ENCODE measurements at regions not wholly inside any gene's neighbourhood (a gene's known extent, or its start where the extent isn't known, plus 50 kb on each side); places are given as distances from the start of the nearest gene placed in this dataset.

DNA sequence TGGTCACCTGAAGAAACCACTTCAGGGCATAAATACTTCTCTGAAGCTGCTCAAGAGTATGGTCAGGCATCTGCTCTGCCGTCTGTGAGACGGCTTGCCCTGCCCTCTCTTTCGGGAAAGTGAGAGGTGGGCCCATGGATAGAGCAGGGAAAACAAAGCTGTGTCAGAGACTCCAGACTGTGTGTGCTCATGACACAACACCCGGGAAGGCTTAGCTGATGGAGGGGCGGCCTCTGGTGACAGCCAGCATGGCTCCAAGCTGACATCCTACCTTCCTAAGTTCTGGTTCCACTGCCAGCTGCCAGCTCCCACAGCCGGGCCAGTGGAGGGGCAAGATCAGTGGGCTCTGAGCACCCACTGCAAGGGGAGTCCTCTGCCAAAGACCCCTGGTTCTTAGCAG, 215.3 kb downstream of the ANKRD30B start:
- TF ChIP-seq, protein P1, sequence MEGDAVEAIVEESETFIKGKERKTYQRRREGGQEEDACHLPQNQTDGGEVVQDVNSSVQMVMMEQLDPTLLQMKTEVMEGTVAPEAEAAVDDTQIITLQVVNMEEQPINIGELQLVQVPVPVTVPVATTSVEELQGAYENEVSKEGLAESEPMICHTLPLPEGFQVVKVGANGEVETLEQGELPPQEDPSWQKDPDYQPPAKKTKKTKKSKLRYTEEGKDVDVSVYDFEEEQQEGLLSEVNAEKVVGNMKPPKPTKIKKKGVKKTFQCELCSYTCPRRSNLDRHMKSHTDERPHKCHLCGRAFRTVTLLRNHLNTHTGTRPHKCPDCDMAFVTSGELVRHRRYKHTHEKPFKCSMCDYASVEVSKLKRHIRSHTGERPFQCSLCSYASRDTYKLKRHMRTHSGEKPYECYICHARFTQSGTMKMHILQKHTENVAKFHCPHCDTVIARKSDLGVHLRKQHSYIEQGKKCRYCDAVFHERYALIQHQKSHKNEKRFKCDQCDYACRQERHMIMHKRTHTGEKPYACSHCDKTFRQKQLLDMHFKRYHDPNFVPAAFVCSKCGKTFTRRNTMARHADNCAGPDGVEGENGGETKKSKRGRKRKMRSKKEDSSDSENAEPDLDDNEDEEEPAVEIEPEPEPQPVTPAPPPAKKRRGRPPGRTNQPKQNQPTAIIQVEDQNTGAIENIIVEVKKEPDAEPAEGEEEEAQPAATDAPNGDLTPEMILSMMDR (IDR thresholded peaks at IDR 0.05) = no peak
- TF ChIP-seq POLR2AphosphoS5 (IDR thresholded peaks at IDR 0.05) (no peak), POLR2A (IDR thresholded peaks at IDR 0.05) (no peak)
